ENCODE measurements at regions not wholly inside any gene's neighbourhood (a gene's known extent, or its start where the extent isn't known, plus 50 kb on each side); places are given as distances from the start of the nearest gene placed in this dataset.

DNA sequence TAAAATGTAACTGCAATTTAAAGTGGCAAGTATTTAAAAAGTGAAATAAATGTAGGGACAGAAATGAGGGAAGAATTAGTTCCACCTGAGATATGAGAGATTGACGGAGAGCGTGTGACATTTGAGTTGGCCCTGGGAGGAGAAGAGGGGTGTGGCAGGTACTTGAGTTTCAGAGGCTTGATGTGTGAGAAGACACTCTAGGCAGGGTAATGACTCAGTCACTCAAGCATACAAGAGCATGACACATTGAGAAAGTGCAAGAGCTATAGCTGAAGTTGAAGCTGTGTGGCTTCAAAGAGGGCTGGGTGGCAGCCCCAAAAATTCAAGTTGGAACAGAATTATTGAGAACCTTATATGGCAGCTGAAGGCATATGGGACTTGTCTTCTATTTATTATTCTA is 420.5 kb downstream of the SLITRK2 start:
- no peaks in the 10 kb centered on the region for H4K20me1 ChIP-seq (ENCODE audit: control insufficient read depth, insufficient read depth, low read depth, low read length)
- no peak overlapping the region for H3K27ac ChIP-seq (ENCODE audit: low read depth, low read length)
- no peaks in the 10 kb centered on the region for H3K36me3 ChIP-seq (ENCODE audit: control insufficient read depth, low read length)
- H3K4me1 ChIP-seq (ENCODE audit: control insufficient read depth, low read length): no peaks in the 10 kb centered on the region
- no peak overlapping the region for H3K4me3 ChIP-seq (ENCODE audit: low read length)
- H3K9me3 ChIP-seq (ENCODE audit: control insufficient read depth, insufficient read depth, low read length): no peaks in the 10 kb centered on the region
- no peaks in the 10 kb centered on the region for H3F3A ChIP-seq (ENCODE audit: control insufficient read depth, insufficient read depth)
- H3K4me2 ChIP-seq (ENCODE audit: low read length): no peak overlapping the region
- TF ChIP-seq EZH2phosphoT487 (IDR thresholded peaks at IDR 0.05; ENCODE audit: borderline replicate concordance, low read length): no peak
- TF ChIP-seq, protein P1, sequence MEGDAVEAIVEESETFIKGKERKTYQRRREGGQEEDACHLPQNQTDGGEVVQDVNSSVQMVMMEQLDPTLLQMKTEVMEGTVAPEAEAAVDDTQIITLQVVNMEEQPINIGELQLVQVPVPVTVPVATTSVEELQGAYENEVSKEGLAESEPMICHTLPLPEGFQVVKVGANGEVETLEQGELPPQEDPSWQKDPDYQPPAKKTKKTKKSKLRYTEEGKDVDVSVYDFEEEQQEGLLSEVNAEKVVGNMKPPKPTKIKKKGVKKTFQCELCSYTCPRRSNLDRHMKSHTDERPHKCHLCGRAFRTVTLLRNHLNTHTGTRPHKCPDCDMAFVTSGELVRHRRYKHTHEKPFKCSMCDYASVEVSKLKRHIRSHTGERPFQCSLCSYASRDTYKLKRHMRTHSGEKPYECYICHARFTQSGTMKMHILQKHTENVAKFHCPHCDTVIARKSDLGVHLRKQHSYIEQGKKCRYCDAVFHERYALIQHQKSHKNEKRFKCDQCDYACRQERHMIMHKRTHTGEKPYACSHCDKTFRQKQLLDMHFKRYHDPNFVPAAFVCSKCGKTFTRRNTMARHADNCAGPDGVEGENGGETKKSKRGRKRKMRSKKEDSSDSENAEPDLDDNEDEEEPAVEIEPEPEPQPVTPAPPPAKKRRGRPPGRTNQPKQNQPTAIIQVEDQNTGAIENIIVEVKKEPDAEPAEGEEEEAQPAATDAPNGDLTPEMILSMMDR (IDR thresholded peaks at IDR 0.05; ENCODE audit: low read depth, low read length, poor library complexity, severe bottlenecking): no peak
- H3K27me3 ChIP-seq (ENCODE audit: control insufficient read depth, low read length): no peaks in the 10 kb centered on the region
- H3K9me2 ChIP-seq (replicated peaks; ENCODE audit: control insufficient read depth, low read length): no peaks in the 10 kb centered on the region
- H3K79me2 ChIP-seq (ENCODE audit: control insufficient read depth, low read length): no peaks in the 10 kb centered on the region

DNA sequence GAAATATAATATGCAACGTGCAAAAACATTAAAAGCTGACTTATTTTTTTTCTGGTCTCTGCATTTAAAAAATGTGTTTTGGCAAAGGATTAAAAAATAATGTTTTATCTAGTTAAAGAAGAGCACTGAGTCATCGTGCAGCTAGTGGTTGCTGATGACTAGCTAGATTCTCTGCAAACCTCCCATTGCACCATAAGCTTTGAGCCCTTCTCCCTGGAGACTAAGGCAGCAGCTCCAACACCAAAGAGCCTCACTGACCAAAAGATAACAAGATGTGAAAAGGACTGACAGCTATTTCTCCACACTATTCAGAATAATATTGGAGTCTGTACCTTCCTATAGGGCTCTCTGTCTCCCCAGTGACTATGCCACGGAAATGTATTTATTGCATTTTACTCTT is 424.3 kb downstream of the SLITRK2 start:
- Histone ChIP-seq H3K4me2 (ENCODE audit: low read length) (no peak overlapping the region), H3K9me3 (ENCODE audit: control insufficient read depth, insufficient read depth, low read length) (no peaks in the 10 kb centered on the region), H3K27me3 (ENCODE audit: control insufficient read depth, low read length) (no peaks in the 10 kb centered on the region), H3F3A (ENCODE audit: control insufficient read depth, insufficient read depth) (no peaks in the 10 kb centered on the region), H3K4me3 (ENCODE audit: low read length) (no peak overlapping the region), H4K20me1 (ENCODE audit: control insufficient read depth, insufficient read depth, low read depth, low read length) (no peaks in the 10 kb centered on the region), H3K4me1 (ENCODE audit: control insufficient read depth, low read length) (no peaks in the 10 kb centered on the region), H3K9me2 (replicated peaks; ENCODE audit: control insufficient read depth, low read length) (no peaks in the 10 kb centered on the region), H3K27ac (ENCODE audit: low read depth, low read length) (no peak overlapping the region), H3K36me3 (ENCODE audit: control insufficient read depth, low read length) (no peaks in the 10 kb centered on the region), H3K79me2 (ENCODE audit: control insufficient read depth, low read length) (no peaks in the 10 kb centered on the region)
- no peak for TF ChIP-seq EZH2phosphoT487 (IDR thresholded peaks at IDR 0.05; ENCODE audit: borderline replicate concordance, low read length)
- TF ChIP-seq, protein P1 (IDR thresholded peaks at IDR 0.05; ENCODE audit: low read depth, low read length, poor library complexity, severe bottlenecking): no peak

DNA sequence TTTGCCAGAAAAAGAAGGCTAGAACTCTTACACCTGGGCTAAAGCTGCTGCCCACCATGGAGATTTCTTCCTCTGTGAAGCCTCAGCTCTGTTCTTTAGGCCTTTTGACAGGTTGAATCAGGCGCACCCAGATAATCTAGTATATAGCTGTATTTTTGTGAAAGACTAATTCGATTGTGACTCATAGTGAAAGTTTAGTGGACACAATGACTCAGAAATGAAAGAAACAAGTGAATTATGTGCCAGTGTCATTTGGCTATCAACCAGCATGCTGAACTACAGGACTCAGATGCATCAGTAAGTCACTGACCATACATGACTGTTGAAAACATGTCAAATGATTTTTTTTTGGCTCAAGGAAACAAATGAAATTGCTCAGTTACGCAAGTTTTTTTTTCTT is 425.4 kb downstream of the SLITRK2 start:
- Histone ChIP-seq H3K4me1 (ENCODE audit: control insufficient read depth, low read length) (no peaks in the 10 kb centered on the region), H3K9me2 (replicated peaks; ENCODE audit: control insufficient read depth, low read length) (no peaks in the 10 kb centered on the region), H3K27me3 (ENCODE audit: control insufficient read depth, low read length) (no peaks in the 10 kb centered on the region), H3K36me3 (ENCODE audit: control insufficient read depth, low read length) (no peaks in the 10 kb centered on the region), H3K4me2 (ENCODE audit: low read length) (no peak overlapping the region), H3F3A (ENCODE audit: control insufficient read depth, insufficient read depth) (no peaks in the 10 kb centered on the region), H3K79me2 (ENCODE audit: control insufficient read depth, low read length) (no peaks in the 10 kb centered on the region), H3K4me3 (ENCODE audit: low read length) (no peak overlapping the region), H4K20me1 (ENCODE audit: control insufficient read depth, insufficient read depth, low read depth, low read length) (no peaks in the 10 kb centered on the region), H3K9me3 (ENCODE audit: control insufficient read depth, insufficient read depth, low read length) (no peaks in the 10 kb centered on the region), H3K27ac (ENCODE audit: low read depth, low read length) (no peak overlapping the region)
- TF ChIP-seq, protein P1 (IDR thresholded peaks at IDR 0.05; ENCODE audit: low read depth, low read length, poor library complexity, severe bottlenecking): no peak

DNA sequence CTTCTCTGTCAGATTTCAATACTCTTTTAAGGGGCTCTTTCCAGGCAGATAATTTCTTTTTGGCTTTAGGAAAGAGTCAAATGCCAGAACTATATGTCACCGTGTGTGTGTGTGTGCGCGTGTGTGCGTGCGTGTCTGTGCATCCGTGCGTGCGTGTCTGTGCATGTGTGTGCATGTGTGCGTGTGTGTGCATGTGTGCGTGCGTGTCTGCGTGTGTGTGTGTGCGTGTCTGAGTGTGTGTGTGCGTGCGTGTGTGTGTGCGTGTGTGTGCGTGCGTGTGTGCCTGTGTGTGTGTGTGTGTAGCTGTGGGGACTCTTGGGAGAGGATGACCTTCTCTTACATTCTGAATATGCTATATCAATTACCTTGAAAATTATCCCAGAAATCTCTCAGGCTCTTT is 441.6 kb downstream of the SLITRK2 start:
- no peaks in the 10 kb centered on the region for H3K27me3 ChIP-seq (ENCODE audit: control insufficient read depth, low read length)
- no peaks in the 10 kb centered on the region for H3K79me2 ChIP-seq (ENCODE audit: control insufficient read depth, low read length)
- H3K27ac ChIP-seq (ENCODE audit: low read depth, low read length): no peak overlapping the region
- H3K4me3 ChIP-seq (ENCODE audit: low read length): no peak overlapping the region
- H4K20me1 ChIP-seq (ENCODE audit: control insufficient read depth, insufficient read depth, low read depth, low read length): no peaks in the 10 kb centered on the region
- H3F3A ChIP-seq (ENCODE audit: control insufficient read depth, insufficient read depth): no peaks in the 10 kb centered on the region
- H3K4me1 ChIP-seq (ENCODE audit: control insufficient read depth, low read length): no peaks in the 10 kb centered on the region
- H3K36me3 ChIP-seq (ENCODE audit: control insufficient read depth, low read length): no peaks in the 10 kb centered on the region
- no peak for TF ChIP-seq EZH2phosphoT487 (IDR thresholded peaks at IDR 0.05; ENCODE audit: borderline replicate concordance, low read length)
- TF ChIP-seq, protein P1 (IDR thresholded peaks at IDR 0.05; ENCODE audit: low read depth, low read length, poor library complexity, severe bottlenecking): no peak
- H3K9me3 ChIP-seq (ENCODE audit: control insufficient read depth, insufficient read depth, low read length): no peaks in the 10 kb centered on the region
- no peaks in the 10 kb centered on the region for H3K9me2 ChIP-seq (replicated peaks; ENCODE audit: control insufficient read depth, low read length)
- no peak overlapping the region for H3K4me2 ChIP-seq (ENCODE audit: low read length)
